Naive thymus-derived CD4-positive, alpha-beta T cell (primary cell): ENCODE measurements at regions not wholly inside any gene's neighbourhood (a gene's known extent, or its start where the extent isn't known, plus 50 kb on each side); places are given as distances from the start of the nearest gene placed in this dataset.

Source experiments
- ATAC-seq: fragments of 150-1000 bp; cut with Tn5 transposase; 2 replicates; pipeline ENCODE4 v1.10.0; 2021; ENCODE audit warnings: mild to moderate bottlenecking, moderate library complexity
- CTCF ChIA-PET: fragments of 350-600 bp; sonication (Branson Sonifier 250); formaldehyde crosslinking; loops from one replicate; lab custom pipeline; 2021; ENCODE audit warnings: antibody characterized with exemption; lab: Charles Lee
- POLR2A ChIA-PET: fragments of 350-600 bp; sonication (Branson Sonifier 250); formaldehyde crosslinking; loops from one replicate; lab custom pipeline; 2021; ENCODE audit warnings: antibody characterized with exemption, inconsistent platforms; lab: Charles Lee
- DNase-seq, 9 donors: peaks; one replicate each; pipeline versions ENCODE4 v3.0.0 to v3.0.0-alpha.2; 2020 to 2022; ENCODE audit warnings: mixed read lengths in 1 of 9
- H3K27ac ChIP-seq: one replicate; pipeline ENCODE4 v1.7.0; 2013; ENCODE audit warnings: mild to moderate bottlenecking, low read depth, low read length, moderate library complexity
- H3K27me3 ChIP-seq, 2 donors: one replicate each; pipeline ENCODE4 v1.7.0; 2013; ENCODE audit warnings: low read length in 2 of 2, mild to moderate bottlenecking in 2 of 2, moderate library complexity in 2 of 2; ENCODE audit not compliant: control insufficient read depth in 2 of 2, insufficient read depth in 2 of 2
- H3K36me3 ChIP-seq, 3 experiments: 1 replicate in 2 of 3; 2 replicates in 1 of 3; pipeline ENCODE4 v1.7.0; 2013; ENCODE audit warnings: low read length in 3 of 3, mild to moderate bottlenecking in 3 of 3, moderate library complexity in 1 of 3; ENCODE audit not compliant: insufficient read depth in 3 of 3, control insufficient read depth in 2 of 3
- H3K4me1 ChIP-seq, 2 donors: one replicate each; pipeline ENCODE4 v1.7.0; 2013; ENCODE audit warnings: low read length in 2 of 2, mild to moderate bottlenecking in 2 of 2, moderate library complexity in 1 of 2; ENCODE audit not compliant: control insufficient read depth in 2 of 2, insufficient read depth in 2 of 2
- H3K4me3 ChIP-seq: 2 replicates; pipeline ENCODE4 v1.7.0; 2013; ENCODE audit warnings: mild to moderate bottlenecking, low read length
- H3K9me3 ChIP-seq, 3 experiments: 1 replicate in 2 of 3; 2 replicates in 1 of 3; pipeline ENCODE4 v1.7.0; 2013; ENCODE audit warnings: low read length in 3 of 3; ENCODE audit not compliant: control insufficient read depth in 2 of 3
- H3K27ac Mint-ChIP-seq, 9 donors: one replicate each; pipeline ENCODE4 v1.8.0; 2020 to 2022; ENCODE audit warnings: mixed read lengths in 9 of 9, mild to moderate bottlenecking in 8 of 9, moderate library complexity in 5 of 9, inconsistent platforms in 2 of 9
- H3K27me3 Mint-ChIP-seq, 5 donors: one replicate each; pipeline ENCODE4 v1.8.0; 2021 to 2022; ENCODE audit warnings: mixed read lengths in 5 of 5, mild to moderate bottlenecking in 1 of 5
- H3K36me3 Mint-ChIP-seq, 5 donors: one replicate each; pipeline ENCODE4 v1.8.0; 2020 to 2022; ENCODE audit warnings: mixed read lengths in 5 of 5, mild to moderate bottlenecking in 3 of 5, inconsistent platforms in 1 of 5
- H3K4me1 Mint-ChIP-seq, 7 donors: one replicate each; pipeline ENCODE4 v1.8.0; 2020 to 2022; ENCODE audit warnings: mixed read lengths in 7 of 7, mild to moderate bottlenecking in 3 of 7, inconsistent platforms in 1 of 7
- H3K4me3 Mint-ChIP-seq, 10 donors: one replicate each; pipeline ENCODE4 v1.8.0; 2020 to 2022; ENCODE audit warnings: mild to moderate bottlenecking in 10 of 10, mixed read lengths in 10 of 10, moderate library complexity in 6 of 10, inconsistent platforms in 2 of 10
- H3K9me3 Mint-ChIP-seq, 11 donors: one replicate each; pipeline ENCODE4 v1.8.0; 2020 to 2022; ENCODE audit warnings: mixed read lengths in 11 of 11, mild to moderate bottlenecking in 4 of 11, inconsistent platforms in 1 of 11, moderate library complexity in 1 of 11
- intact Hi-C, 2 donors: fragments of 100-400 bp; cut with micrococcal nuclease; formaldehyde crosslinking; loops; one replicate each; pipeline ENCODE4 v1.15.1; 2023

GRCh38 chr1:57632401-57632800 lies 208.5 kb upstream of the DAB1 start:
- ChIA-PET CTCF (no interaction called here), POLR2A (no interaction called here)
- Mint-ChIP-seq H3K4me1 (peaks cover 0 to 2% (median 0%) of the 10 kb centered on the region in 7 donors), H3K4me3 (no peak overlapping the region), H3K9me3 (peaks cover 0 to 6% (median 0%) of the 10 kb centered on the region in 11 donors), H3K36me3 (no peaks in the 10 kb centered on the region), H3K27ac (no peak overlapping the region), H3K27me3 (peaks cover 0 to 31% (median 12%) of the 10 kb centered on the region in 5 donors)
- Histone ChIP-seq H3K36me3 (no peaks in the 10 kb centered on the region), H3K9me3 (no peaks in the 10 kb centered on the region), H3K4me1 (no peaks in the 10 kb centered on the region), H3K4me3 (no peak overlapping the region), H3K27ac (no peak overlapping the region), H3K27me3 (no peaks in the 10 kb centered on the region)
- no peak for ATAC-seq
- DNase-seq, result no peak
- intact Hi-C loops, result no loop called here

GRCh38 chr1:57627612-57628011 lies 203.8 kb upstream of the DAB1 start:
- intact Hi-C loops, result no loop called here
- H3K9me3 Mint-ChIP-seq, result peaks cover 0 to 2% (median 0%) of the 10 kb centered on the region in 11 donors
- no peaks in the 10 kb centered on the region for H3K36me3 Mint-ChIP-seq
- H3K27me3 ChIP-seq, result no peaks in the 10 kb centered on the region
- H3K27me3 Mint-ChIP-seq, result peaks cover 0 to 18% (median 7%) of the 10 kb centered on the region in 5 donors
- H3K4me1 ChIP-seq, result no peaks in the 10 kb centered on the region
- no peak overlapping the region for H3K27ac Mint-ChIP-seq
- CTCF ChIA-PET, result no interaction called here
- H3K9me3 ChIP-seq, result no peaks in the 10 kb centered on the region
- DNase-seq, result no peak
- H3K4me3 Mint-ChIP-seq, result no peak overlapping the region
- ATAC-seq, result no peak
- no peak overlapping the region for H3K4me3 ChIP-seq
- no peak overlapping the region for H3K27ac ChIP-seq
- H3K4me1 Mint-ChIP-seq, result no peaks in the 10 kb centered on the region
- POLR2A ChIA-PET, result no interaction called here
- no peaks in the 10 kb centered on the region for H3K36me3 ChIP-seq

- ChIA-PET POLR2A (interaction anchor here (0.5 kb wide), 1 partner anchor 392 kb away, joined by 3 read pairs; no protein-coding TSS in a partner anchor), CTCF (no interaction called here)
- Histone ChIP-seq H3K9me3 (no peaks in the 10 kb centered on the region), H3K27ac (no peak overlapping the region), H3K4me1 (no peaks in the 10 kb centered on the region), H3K4me3 (no peak overlapping the region), H3K36me3 (no peaks in the 10 kb centered on the region), H3K27me3 (no peaks in the 10 kb centered on the region)
- Mint-ChIP-seq H3K4me3 (no peak overlapping the region), H3K4me1 (no peaks in the 10 kb centered on the region), H3K27me3 (peaks cover 0 to 6% (median 0%) of the 10 kb centered on the region in 5 donors), H3K36me3 (no peaks in the 10 kb centered on the region), H3K27ac (no peak overlapping the region), H3K9me3 (peaks cover 0 to 1% (median 0%) of the 10 kb centered on the region in 11 donors)
- no peak for DNase-seq
- intact Hi-C loops, result no loop called here
- no peak for ATAC-seq
Measured at GRCh38 chr1:57623791-57624538, 200.1 kb upstream of the DAB1 start.

GRCh38 chr1:57623039-57623790 lies 199.4 kb upstream of the DAB1 start:
- intact Hi-C loops, result no loop called here
- H3K9me3 Mint-ChIP-seq, result peaks cover 0 to 1% (median 0%) of the 10 kb centered on the region in 11 donors
- H3K9me3 ChIP-seq, result no peaks in the 10 kb centered on the region
- CTCF ChIA-PET, result no interaction called here
- POLR2A ChIA-PET, result no interaction called here
- no peaks in the 10 kb centered on the region for H3K36me3 ChIP-seq
- H3K27ac ChIP-seq, result no peak overlapping the region
- H3K27me3 Mint-ChIP-seq, result peaks cover 0 to 6% (median under 1%) of the 10 kb centered on the region in 5 donors
- no peak for ATAC-seq
- H3K4me3 ChIP-seq, result no peak overlapping the region
- H3K4me3 Mint-ChIP-seq, result no peak overlapping the region
- no peaks in the 10 kb centered on the region for H3K27me3 ChIP-seq
- H3K4me1 Mint-ChIP-seq, result no peaks in the 10 kb centered on the region
- no peak overlapping the region for H3K27ac Mint-ChIP-seq
- no peak for DNase-seq
- no peaks in the 10 kb centered on the region for H3K36me3 Mint-ChIP-seq
- no peaks in the 10 kb centered on the region for H3K4me1 ChIP-seq

GRCh38 chr1:57621776-57622175 lies 197.9 kb upstream of the DAB1 start:
- intact Hi-C loops, result no loop called here
- H3K4me3 ChIP-seq, result no peak overlapping the region

GRCh38 chr1:57620605-57621004 lies 196.7 kb upstream of the DAB1 start:
- Histone ChIP-seq H3K9me3 (no peaks in the 10 kb centered on the region), H3K36me3 (no peaks in the 10 kb centered on the region), H3K27me3 (no peaks in the 10 kb centered on the region), H3K4me3 (no peak overlapping the region), H3K4me1 (no peaks in the 10 kb centered on the region), H3K27ac (no peak overlapping the region)
- Mint-ChIP-seq H3K27ac (no peak overlapping the region), H3K4me1 (peaks cover 0 to 4% (median 0%) of the 10 kb centered on the region in 7 donors), H3K36me3 (no peaks in the 10 kb centered on the region), H3K4me3 (no peak overlapping the region), H3K9me3 (peaks cover 0 to 3% (median 0%) of the 10 kb centered on the region in 11 donors), H3K27me3 (peaks cover 0 to 14% (median 4%) of the 10 kb centered on the region in 5 donors)
- DNase-seq (no peak), ATAC-seq (no peak)
- POLR2A ChIA-PET, result no interaction called here
- intact Hi-C loops, result no loop called here
- CTCF ChIA-PET, result no interaction called here

More at GRCh38 chr1:57621776-57622175, 197.9 kb upstream of the DAB1 start:
- Histone ChIP-seq H3K9me3 (no peaks in the 10 kb centered on the region), H3K4me1 (no peaks in the 10 kb centered on the region), H3K36me3 (no peaks in the 10 kb centered on the region), H3K27me3 (no peaks in the 10 kb centered on the region), H3K27ac (no peak overlapping the region)
- ChIA-PET CTCF (no interaction called here), POLR2A (no interaction called here)
- ATAC-seq (no peak), DNase-seq (no peak)
- Mint-ChIP-seq H3K4me3 (no peak overlapping the region), H3K36me3 (no peaks in the 10 kb centered on the region), H3K4me1 (no peaks in the 10 kb centered on the region), H3K27me3 (peaks cover 0 to 14% (median 4%) of the 10 kb centered on the region in 5 donors), H3K9me3 (peaks cover 0 to 1% (median 0%) of the 10 kb centered on the region in 11 donors), H3K27ac (no peak overlapping the region)
